GM21786 (cell line): ENCODE measurements at regions not wholly inside any gene's neighbourhood (a gene's known extent, or its start where the extent isn't known, plus 50 kb on each side); places are given as distances from the start of the nearest gene placed in this dataset.
"Not testable (repeated sequence)": the region's sequence is repeated elsewhere in the genome, so short reads cannot be mapped to it uniquely, and the experiment has no call there.

Experiments
- ATAC-seq: cut with Tn5 transposase; IDR thresholded peaks from one replicate; pipeline ENCODE4 v1.9.1; 2021; ENCODE audit not compliant: unreplicated experiment

- no peak for ATAC-seq
These were observed 95.8 kb upstream of the IRAK1BP1 start for GRCh38 chr6:78771586-78771985.

- ATAC-seq: no peak
These were observed 86.3 kb upstream of the IRAK1BP1 start for GRCh38 chr6:78781001-78781400.

DNA sequence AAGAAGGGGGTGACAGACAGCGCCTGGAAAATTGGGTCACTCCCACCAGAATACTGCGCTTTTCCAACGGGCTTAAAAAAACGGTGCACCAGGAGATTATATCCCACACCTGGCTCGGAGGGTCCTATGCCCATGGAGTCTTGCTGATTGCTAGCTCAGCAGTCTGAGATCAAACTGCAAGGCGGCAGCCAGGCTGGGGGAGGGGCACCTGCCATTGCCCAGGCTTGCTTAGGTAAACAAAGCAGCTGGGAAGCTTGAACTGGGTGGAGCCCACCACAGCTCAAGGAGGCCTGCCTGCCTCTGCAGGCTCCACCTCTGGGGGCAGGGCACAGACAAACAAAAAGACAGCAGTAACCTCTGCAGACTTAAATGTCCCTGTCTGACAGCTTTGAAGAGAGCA lies 84.0 kb upstream of the IRAK1BP1 start:
- not testable (repeated sequence) for ATAC-seq

GRCh38 chr6:78797270-78797669 lies 70.1 kb upstream of the IRAK1BP1 start:
- ATAC-seq: no peak

GRCh38 chr6:78799682-78800081 lies 67.7 kb upstream of the IRAK1BP1 start:
- ATAC-seq: no peak

GRCh38 chr6:78806792-78807191 lies 60.6 kb upstream of the IRAK1BP1 start:
- ATAC-seq: not testable (repeated sequence)

- not testable (repeated sequence) for ATAC-seq
These were observed 59.5 kb upstream of the IRAK1BP1 start for GRCh38 chr6:78807655-78808355.

GRCh38 chr6:78808356-78808891 lies 58.9 kb upstream of the IRAK1BP1 start:
- no peak for ATAC-seq

GRCh38 chr6:78808933-78809332 lies 58.4 kb upstream of the IRAK1BP1 start:
- ATAC-seq: no peak

GRCh38 chr6:78810146-78810545 lies 57.2 kb upstream of the IRAK1BP1 start:
- ATAC-seq: peak; percentile 70

DNA sequence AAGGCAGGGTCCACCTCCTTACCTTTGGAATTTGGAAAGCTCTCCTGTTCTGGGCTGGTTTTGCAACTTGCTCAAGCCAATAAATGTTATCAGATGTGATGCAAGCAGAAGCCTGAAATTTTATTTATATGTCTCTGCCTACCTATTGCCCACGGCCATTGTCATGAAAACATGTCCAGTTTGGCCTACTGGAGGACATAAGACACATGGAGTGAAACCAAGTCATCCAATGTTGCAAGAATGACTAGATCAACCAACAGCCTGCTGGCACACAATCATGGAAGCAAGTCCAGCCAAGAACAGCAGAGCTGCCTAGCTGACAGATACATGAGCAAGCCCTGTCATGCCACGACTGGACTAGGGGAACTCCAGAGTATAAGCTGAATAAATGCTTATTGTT lies 56.7 kb upstream of the IRAK1BP1 start:
- ATAC-seq: no peak
